GM04504 (cell line): ENCODE measurements at regions not wholly inside any gene's neighbourhood (a gene's known extent, or its start where the extent isn't known, plus 50 kb on each side); places are given as distances from the start of the nearest gene placed in this dataset.
A peak's percentile ranks its signal among the peaks of the same experiment; 100 is the strongest.

Experiments used
- DNase-seq: peaks from one replicate; pipeline ENCODE4 v3.0.0-alpha.2; 2012; ENCODE audit warnings: low read depth

DNA sequence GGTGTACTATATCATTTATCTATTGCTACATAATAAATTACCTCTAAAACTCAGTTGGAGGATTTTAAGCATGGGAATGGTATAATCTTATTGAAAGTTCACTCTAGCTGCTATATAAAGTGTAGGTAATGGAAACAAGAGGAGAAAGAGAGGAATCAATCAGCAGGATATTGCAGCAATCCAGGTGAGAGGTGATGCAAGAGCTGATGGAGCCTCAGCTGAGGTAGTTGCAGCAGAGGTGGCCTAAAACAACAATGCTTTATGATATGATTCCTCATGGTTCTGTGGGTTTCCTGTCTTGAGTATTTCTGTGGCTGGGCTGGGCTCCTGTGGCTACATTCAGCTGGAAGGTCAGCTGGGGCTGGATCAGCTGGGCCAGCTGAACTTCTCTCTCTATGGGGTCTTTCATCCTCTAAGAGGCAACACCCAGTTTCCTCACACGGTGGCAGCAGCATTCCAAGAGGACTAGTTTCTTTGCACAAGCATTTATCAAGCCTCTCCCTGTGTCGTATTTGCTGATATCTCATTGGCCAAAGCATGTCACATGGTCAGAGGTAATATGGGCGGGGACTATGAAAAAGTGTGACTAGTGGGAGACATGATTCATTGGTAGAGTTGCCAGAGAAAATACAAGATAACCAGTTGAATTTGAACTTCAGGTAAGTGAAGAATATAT is 135.4 kb upstream of the LARGE1 start:
- no peak for DNase-seq

DNA sequence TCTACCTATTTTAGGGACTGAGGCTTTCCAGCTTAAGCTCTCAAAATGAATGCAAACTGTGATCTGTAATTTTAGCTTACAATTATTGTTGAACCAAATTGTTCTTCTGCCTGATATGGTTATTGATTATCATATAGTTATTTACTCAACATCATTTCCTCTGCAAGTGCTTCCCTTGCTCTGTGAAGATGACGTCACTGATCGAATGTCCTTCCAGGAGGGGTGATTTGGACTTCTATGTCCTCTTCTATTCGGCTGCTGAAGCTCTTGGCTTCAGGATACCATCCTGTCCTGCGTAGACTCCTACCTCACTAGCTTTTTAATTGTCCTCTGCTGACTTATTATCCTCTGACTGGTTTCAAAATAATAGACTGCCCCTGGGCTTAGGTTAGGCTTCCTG is 137.4 kb upstream of the LARGE1 start:
- no peak for DNase-seq

DNA sequence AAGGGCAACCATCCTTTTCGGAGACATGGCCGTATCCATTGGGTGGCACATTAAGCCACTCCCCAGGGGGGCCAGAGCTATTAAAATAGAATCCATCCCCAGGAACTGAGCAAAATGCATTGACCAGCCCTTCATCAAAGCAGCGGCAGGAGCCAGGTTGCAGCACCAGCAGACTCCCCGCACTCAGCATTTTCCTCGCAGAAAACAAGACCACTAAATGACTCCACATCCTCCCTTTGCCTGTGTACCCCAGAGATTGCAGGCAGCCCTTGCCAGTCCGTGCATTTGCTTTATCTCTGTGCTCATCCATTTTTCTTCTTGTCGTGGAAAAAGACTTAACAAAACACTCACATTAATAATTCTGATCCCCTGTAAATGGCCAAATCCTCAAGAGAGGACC is 144.4 kb upstream of the LARGE1 start:
- no peak for DNase-seq

GRCh38 chr22:34067031-34067430 is 146.8 kb upstream of the LARGE1 start:
- DNase-seq = no peak

DNA sequence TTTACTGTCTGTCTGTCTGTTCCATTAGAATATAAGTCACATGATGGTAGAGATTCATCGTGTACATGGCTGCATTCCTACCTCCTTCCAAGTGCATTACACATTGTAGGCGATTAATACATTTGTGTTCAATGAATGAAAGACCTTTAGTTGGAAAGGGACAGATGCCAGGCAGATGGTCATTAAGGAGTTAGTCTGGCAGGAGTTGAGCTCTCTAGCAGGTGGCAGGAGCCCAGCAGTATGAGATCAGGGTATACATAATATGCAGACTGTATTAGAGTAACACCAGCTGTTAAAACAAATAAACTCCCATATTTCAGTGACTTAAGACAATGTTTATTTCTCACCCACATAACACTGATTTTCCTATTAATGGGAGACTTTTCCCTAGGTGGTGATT is 147.7 kb upstream of the LARGE1 start:
- no peak for DNase-seq

DNA sequence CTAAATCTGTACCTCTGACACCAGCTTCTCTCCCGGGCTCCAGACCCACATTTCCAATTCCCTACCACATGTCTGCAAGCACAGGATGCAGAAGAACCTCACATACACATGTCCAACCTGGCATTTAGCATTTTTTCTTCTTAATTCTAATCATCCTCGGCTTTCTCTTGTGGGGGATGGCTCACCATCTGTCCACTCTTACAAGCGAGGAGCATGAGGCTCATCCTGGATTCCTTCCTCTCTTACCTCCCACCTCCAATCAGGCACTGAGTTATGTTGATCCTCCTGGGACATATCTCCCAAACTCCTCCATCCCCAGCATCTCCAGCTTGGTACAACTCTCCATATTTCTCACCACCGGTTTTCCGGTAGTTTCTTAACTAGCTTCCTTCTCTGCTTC is 149.8 kb upstream of the LARGE1 start:
- no peak for DNase-seq

- DNase-seq = no peak
Measured at GRCh38 chr22:34070531-34070930, 150.3 kb upstream of the LARGE1 start.

GRCh38 chr22:34072585-34072984 is 152.3 kb upstream of the LARGE1 start:
- no peak for DNase-seq

DNA sequence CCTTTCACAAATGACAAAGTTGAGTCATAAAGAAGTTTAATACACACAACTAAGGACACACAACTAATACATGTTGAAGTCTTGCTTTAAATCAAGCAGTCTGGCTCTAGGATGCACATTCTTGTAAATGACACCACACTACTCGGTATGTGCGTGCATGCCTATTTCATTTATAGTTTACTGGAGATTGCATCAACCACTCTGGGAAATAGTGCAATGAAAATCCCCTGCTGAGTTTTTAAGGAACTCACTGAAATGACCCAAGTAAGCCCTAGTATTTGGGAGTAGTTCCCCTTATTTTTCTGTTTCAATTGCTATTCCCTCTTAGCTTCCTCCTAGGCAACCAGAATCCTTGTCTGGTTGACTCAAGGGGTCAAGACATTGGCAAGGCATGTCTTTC is 160.2 kb upstream of the LARGE1 start:
- no peak for DNase-seq

GRCh38 chr22:34096770-34097169 is 176.5 kb upstream of the LARGE1 start:
- no peak for DNase-seq

- DNase-seq = no peak
Measured at GRCh38 chr22:34099278-34099677, 179.0 kb upstream of the LARGE1 start.

- no peak for DNase-seq
Measured at GRCh38 chr22:34102633-34103032, 182.4 kb upstream of the LARGE1 start.

DNA sequence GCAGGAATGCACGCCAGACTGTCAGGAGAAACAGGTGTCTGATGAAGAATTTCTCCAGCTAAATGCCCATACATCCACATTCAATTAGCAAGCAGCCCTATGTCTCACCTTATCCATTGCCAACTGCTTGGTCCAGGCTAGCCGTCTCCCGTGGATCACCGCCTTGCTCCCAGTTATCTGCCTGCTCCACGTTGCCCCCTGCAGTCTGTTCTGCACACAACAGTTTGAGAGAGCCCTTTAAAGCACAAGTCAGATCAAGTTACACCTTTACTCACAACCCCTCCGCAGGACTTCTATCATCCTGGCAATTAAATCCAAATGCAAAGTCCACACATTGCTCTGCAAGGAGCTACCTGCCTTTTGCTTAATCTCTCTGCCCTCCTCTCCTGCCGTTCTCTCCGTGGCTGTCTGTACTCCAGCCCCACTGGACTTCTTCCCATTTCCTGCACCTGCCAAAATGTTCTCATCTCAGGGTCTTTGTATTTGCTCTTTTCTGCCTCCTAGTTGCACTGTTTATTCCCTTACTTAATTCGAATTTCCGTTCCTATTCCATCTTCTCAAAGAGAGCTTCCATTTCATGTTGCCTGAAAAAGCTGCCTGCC is 185.3 kb upstream of the LARGE1 start:
- DNase-seq = no peak

- DNase-seq = no peak
Measured at GRCh38 chr22:34108168-34108567, 187.9 kb upstream of the LARGE1 start.

- DNase-seq = peak; percentile 0
Measured at GRCh38 chr22:34111210-34111824, 191.0 kb upstream of the LARGE1 start.

DNA sequence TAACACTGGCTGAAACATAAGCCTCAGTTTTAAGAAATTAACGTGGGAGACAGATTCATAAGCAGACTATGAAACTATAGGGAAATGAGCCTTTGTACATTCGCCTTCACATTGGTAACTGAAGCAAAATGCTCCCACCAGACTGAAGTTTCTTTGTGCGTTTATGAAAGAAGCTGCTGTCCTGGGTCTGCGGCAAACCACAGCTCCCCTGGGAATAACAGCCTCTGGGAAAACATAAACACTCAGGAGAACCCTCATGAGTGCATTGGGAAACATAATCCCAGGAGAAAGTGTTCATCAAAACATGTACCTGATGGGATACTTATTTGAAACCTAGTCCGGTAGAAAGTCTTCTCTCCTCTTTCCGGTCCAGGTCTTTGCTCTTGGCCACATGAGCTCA is 193.1 kb upstream of the LARGE1 start:
- DNase-seq = no peak

- no peak for DNase-seq
Measured at GRCh38 chr22:34114406-34114805, 194.1 kb upstream of the LARGE1 start.

- DNase-seq = no peak
Measured at GRCh38 chr22:34115722-34116121, 195.4 kb upstream of the LARGE1 start.

DNA sequence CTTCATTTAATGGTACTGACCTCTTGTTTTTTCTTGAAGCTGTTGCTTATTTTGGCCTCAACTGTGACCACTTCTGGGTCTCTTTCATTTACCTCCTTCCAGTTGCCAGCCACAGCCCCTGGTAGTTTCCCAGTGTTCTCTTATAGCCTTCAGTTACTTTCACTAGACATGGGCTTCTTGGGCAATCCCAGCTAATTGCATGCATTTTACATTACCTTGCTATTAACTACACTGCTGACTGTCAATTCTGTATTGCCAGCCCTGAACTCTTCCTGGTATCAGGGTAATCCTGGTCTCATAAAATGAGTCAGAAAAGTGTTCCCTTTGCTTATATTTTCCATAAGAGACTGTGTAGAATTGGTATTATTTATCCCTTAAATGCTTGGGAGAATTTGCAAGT is 195.8 kb upstream of the LARGE1 start:
- DNase-seq = no peak

DNA sequence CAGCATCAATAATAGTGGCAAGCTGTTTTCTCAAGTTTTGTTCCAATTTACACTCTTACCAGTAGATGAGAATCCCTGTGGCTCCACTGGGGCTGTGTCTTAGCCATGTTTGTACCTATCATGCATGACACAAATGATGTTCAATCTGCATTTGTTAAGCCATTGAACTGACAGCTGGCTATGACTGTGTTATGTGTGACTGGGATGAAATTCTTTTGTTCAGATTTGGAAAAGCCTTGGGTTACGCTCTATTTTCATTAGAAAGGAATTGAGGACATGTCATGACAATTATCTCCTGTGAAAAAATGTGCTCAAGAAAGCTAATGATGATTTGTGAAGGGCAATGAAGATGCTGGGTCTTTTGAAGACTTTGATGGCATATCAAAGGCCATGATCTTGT is 201.8 kb upstream of the LARGE1 start:
- no peak for DNase-seq

GRCh38 chr22:34129691-34130486 is 209.6 kb upstream of the LARGE1 start:
- DNase-seq = no peak

DNA sequence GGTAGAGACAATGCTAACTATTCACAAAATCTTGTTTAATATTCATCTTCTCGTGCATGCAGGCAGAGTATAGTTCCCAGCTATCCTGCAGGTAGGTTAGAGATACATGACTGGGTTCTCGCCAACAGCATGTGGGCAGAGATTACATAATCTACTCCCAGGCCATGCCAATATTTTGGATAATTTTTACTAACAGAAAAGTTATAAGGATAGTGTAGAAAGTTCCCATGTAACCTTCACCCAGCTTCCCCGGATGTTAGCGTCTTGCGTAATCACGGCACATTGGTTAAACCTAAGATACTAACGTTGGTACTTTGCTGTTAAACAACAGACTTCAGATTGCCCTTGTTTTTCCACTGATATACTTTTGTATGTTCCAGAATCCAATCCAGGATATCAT is 215.5 kb upstream of the LARGE1 start:
- DNase-seq = no peak

DNA sequence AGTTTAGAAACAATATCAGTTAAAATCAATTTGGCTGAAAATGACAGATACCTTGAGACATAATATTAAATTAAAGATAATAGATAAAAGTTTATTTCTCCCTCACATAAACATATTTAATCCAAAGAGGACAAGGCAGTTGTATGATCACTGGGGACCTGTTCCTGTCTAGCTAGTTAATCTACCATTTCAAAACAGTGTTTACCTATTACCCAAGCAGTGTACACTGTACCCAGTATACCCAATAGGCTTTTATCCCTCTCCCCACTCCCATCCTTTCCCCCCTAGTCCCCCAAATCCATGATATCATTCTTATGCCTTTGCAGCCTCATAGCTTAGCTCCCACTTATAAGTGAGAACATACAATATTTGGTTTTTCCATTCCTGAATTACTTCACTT is 229.7 kb upstream of the LARGE1 start:
- DNase-seq = no peak
